ENCODE measurements at regions not wholly inside any gene's neighbourhood (a gene's known extent, or its start where the extent isn't known, plus 50 kb on each side); places are given as distances from the start of the nearest gene placed in this dataset.
"Not testable (repeated sequence)": the region's sequence is repeated elsewhere in the genome, so short reads cannot be mapped to it uniquely, and the experiment has no call there.

DNA sequence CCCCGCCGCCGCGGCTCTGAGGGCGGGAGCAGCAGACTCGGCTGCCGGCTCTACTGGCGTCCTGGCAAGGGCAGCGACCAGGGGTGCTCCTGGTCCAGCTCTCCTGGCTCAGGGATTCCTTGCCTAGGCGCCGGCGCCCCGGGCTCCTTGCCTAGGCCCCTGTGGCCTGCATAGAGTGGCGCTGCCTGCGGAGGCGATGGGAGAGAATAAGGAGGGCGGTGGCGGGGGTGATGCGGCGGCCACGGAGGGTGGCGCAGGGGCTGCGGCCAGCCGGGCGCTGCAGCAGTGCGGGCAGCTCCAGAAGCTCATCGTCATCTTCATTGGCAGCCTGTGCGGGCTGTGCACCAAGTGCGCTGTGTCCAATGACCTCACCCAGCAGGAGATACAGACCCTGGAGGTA is 136.6 kb upstream of the TP53TG3D start:
- not testable (repeated sequence) for DNase-seq

DNA sequence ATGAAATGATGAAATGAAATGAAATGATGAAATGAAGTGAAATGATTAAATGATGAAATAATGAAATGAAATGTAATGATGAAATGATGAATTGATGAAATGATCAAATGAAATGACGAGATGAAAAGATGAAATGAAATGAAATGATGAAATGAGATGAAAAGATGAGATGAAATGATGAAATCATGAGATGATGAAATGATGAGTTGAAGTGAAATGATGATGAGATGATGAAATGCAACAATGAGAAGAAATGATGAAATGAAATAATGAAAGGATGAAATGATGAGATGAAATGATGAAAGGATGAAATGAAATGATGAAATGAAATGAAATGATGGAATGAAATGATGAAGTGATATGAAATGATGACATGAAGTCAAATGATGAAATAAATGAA is 132.7 kb upstream of the TP53TG3D start:
- DNase-seq = not testable (repeated sequence)

DNA sequence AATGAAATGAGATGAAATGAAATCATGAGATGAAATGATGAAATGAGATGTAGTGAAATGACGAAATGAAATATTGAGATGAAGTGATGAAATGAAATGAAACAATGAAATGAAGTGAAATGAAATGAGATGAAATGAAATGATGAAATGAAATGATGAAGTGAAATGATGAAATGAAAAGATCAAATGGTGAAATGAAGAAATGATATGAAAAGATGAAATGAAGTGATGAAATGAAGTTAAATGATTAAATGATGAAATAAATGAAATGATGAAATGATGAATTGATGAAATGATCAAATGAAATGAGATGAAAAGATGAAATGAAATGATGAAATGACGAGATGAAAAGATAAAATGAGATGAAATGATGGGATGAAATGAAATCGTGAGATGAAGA is 132.3 kb upstream of the TP53TG3D start:
- not testable (repeated sequence) for DNase-seq

DNA sequence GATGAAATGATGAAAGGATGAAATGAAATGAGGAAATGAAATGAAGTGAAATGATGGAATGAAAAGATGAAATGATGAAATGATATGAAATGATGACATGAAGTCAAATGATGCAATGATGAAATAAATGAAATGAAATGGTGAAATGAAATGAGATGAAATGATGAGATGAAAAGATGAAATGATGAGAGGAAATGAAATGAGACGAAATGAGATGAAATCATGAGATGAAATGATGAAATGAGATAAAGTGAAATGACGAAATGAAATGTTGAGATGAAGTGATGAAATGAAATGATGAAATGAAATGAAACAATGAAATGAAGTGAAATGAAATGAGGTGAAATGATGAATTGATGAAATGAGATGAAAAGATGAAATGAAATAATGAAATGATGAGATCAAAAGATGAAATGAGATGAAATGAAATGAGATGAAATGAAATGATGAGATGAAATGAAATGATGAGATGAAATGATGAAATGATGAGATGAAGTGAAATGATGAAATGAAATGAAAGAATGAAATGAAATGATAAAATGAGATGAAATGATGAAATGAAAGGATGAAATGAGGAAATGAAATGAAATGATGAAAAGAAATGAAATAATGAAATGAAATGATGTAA is 131.7 kb upstream of the TP53TG3D start:
- DNase-seq = not testable (repeated sequence)

DNA sequence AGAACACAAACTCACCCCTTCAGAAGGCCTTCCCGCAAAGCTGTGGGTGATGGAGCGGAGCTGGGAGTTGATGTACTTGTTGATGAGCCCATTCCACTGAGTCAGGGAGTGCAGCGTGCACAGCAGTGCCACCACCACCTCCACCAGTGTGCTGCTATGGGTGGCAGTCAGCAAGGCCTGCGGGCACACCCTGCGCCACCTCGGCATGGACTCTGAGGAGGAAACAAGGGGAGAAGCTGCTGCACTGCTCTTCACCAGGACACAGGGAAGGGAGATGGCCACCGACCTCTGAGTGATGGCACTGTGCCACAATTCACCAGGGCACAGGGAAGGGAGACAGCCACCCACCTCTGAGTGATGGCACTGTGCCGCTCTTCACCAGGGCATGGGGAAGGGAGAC is 100.7 kb upstream of the TP53TG3D start:
- not testable (repeated sequence) for DNase-seq

DNA sequence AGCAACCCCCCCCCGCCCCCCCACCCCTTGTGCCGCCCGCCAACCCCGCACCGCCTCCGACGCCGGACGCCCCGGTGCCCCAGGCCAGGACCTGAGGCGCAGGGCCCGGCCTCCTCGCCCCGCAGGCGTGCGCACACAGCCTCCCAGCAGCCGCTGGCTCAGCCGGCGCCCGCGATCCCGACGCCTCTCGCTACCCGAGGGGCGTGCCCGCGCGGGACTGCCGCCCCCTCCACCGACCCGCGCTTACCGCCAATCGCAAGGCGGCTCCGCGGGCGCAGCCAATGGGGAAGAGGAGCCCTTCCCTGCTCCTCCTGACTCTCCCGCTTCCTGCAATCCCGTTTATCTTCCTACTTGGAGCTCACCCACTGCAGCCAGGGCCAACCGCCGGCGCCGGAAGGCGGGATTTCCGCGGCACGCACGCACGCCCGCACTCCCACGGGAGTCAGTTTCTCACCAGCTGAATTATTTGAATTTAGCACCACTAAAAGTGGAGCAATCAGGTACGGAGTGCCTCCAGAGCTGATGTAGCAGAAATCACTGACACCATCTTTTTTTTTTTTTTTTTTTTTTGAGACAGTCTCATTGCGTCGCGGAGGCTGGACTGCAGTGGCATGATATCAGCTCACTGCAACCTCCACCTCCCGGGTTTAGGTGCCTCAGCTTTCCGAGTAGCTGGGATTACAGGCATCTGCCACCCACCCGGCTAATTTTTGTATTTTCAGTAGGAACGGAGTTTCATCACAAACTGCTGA is 65.0 kb upstream of the TP53TG3D start:
- DNase-seq = not testable (repeated sequence)

DNA sequence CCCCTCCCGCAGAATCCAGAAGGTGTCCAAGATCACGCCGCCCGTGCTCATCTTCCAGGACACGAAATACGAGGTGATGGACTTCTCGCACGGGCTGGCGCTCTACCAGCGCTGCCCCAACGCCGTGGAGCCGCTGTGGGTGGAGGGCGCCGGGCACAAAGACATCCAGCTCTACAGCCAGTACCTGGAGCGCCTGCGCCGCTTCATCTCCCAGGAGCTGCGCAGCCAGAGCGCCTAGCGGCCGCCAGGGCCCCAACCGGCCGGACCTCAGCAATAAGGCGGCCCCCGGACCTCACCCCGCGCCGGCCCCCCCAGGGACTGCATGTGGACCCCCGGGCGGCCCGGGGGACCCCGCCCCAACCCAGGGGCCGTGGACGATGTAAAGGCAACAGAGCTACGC is 50.5 kb upstream of the TP53TG3D start:
- DNase-seq = not testable (repeated sequence)

Measured in hematopoietic multipotent progenitor cell treated with erythropoietin and hydrocortisone succinate and interleukin-3 and kit ligand, for 4 days (in vitro differentiated cells).